ENCODE measurements at regions not wholly inside any gene's neighbourhood (a gene's known extent, or its start where the extent isn't known, plus 50 kb on each side); places are given as distances from the start of the nearest gene placed in this dataset.
"Not testable (repeated sequence)": the region's sequence is repeated elsewhere in the genome, so short reads cannot be mapped to it uniquely, and the experiment has no call there.

DNA sequence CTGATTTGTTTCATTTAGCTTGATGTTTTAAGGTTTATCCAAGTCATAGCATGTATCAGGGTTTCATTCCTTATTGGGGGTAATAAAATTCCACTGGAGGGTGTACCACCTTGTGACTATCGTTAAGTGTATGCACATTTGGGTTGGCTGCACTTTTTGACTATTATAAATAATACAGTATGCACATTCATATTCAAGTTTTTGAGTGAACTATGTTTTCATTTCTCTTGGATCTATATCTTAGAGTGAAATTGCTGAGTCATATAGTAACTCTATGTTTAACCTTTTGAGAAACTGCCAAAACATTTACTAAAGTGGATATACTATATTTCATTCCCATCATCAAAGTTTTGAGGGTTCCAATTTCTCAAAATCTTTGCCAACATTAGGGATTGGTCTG is 952.7 kb downstream of the TDRD15 start:
- no peak for DNase-seq (ENCODE audit: low spot score)
- CTCF ChIA-PET = no interaction called here
- no peak overlapping the region for H3K27ac ChIP-seq
- TF ChIP-seq, protein P1, sequence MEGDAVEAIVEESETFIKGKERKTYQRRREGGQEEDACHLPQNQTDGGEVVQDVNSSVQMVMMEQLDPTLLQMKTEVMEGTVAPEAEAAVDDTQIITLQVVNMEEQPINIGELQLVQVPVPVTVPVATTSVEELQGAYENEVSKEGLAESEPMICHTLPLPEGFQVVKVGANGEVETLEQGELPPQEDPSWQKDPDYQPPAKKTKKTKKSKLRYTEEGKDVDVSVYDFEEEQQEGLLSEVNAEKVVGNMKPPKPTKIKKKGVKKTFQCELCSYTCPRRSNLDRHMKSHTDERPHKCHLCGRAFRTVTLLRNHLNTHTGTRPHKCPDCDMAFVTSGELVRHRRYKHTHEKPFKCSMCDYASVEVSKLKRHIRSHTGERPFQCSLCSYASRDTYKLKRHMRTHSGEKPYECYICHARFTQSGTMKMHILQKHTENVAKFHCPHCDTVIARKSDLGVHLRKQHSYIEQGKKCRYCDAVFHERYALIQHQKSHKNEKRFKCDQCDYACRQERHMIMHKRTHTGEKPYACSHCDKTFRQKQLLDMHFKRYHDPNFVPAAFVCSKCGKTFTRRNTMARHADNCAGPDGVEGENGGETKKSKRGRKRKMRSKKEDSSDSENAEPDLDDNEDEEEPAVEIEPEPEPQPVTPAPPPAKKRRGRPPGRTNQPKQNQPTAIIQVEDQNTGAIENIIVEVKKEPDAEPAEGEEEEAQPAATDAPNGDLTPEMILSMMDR (conservative IDR thresholded peaks at IDR 0.05; ENCODE audit: low read depth) = no peak
- POLR2A ChIA-PET (ENCODE audit: low non-redundant PET) = no interaction called here

DNA sequence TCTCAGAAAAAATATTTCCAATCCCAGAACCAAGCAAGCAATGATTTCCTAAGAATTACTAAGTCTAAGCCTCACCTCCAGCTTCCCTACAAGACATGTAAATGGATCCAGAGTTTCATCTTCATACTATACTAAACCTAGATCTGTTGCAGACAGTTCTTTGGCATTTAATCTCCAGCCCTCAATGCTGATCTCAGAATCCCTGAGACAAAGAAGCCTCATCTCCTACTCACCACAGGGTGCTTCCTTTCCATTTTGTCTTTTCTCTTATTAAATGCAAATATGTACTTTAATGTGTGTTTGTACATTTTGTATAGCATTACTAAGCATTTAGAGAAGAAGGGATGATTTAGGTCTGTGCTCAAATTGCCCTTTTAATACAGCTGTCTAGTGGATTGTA is 954.9 kb downstream of the TDRD15 start:
- no peak overlapping the region for H3K27ac ChIP-seq
- TF ChIP-seq, protein P1 (conservative IDR thresholded peaks at IDR 0.05; ENCODE audit: low read depth) = no peak
- DNase-seq (ENCODE audit: low spot score) = no peak
- ChIA-PET POLR2A (ENCODE audit: low non-redundant PET) (no interaction called here), CTCF (interaction anchor here (0.8 kb wide), 1 partner anchor 143 kb away, joined by 3 read pairs; no protein-coding TSS in a partner anchor)

DNA sequence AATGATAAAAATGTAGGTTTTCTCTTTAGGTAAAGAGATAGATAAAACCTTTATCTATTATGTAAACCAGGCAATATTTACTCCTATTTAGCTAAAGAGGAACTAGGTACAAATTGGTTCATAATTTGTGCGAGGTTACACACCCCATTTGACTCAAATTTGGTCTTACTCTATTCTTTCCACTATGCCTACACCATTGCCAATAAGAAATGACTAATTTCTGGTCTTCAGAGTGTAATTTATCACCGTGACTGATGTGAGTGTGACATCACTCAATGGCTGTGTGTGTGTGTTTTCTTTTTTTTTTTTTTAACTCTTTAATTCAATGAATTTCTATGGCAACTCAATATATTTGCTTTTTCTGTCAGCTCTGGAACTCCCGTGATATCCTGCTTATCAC is 955.8 kb downstream of the TDRD15 start:
- ChIA-PET POLR2A (ENCODE audit: low non-redundant PET) (no interaction called here), CTCF (no interaction called here)
- TF ChIP-seq, protein P1 (conservative IDR thresholded peaks at IDR 0.05; ENCODE audit: low read depth) = no peak
- DNase-seq (ENCODE audit: low spot score) = no peak
- H3K27ac ChIP-seq = no peak overlapping the region

DNA sequence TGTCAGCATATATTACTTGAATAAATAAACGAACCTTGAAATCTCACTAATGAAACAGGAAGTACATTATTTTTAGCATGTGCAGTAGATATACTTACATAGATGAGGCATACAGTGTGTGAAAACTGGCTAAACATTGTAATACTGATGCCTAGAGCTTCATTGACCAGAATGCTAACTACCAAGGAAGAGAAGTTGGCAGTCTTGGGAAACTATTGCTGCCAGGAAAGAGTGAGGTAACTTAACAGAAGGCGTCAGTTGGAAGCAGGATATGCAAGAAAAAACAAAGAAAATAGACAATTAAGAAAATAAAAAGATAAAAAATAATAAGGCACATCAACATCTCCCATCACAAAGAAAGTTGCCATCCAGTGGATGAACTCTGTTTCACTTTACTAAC is 963.0 kb downstream of the TDRD15 start:
- no peak for DNase-seq (ENCODE audit: low spot score)
- H3K27ac ChIP-seq = no peak overlapping the region
- ChIA-PET CTCF (no interaction called here), POLR2A (ENCODE audit: low non-redundant PET) (no interaction called here)
- TF ChIP-seq, protein P1 (conservative IDR thresholded peaks at IDR 0.05; ENCODE audit: low read depth) = no peak

DNA sequence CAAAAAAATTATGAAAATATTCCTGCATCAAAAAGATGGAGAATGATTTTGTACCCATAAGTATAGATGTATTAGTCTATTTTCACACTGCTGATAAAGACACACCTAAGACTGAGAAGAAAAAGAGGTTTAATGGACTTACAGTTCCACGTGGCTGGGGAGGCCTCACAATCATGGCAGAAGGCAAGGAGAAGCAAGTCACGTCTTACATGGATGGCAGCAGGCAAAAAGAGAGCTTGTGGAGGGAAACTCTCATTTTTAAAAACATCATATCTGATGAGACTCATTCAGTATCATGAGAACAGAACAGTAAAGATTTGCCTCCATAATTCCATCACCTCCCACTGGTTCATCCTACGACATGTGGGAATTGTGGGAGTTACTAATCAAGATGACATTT is 979.8 kb downstream of the TDRD15 start:
- CTCF ChIA-PET = interaction anchor here (0.5 kb wide), 1 partner anchor 451 kb away, joined by 3 read pairs; no protein-coding TSS in a partner anchor
- DNase-seq (ENCODE audit: low spot score); H3K27ac ChIP-seq; POLR2A ChIA-PET (ENCODE audit: low non-redundant PET): not testable (repeated sequence)

DNA sequence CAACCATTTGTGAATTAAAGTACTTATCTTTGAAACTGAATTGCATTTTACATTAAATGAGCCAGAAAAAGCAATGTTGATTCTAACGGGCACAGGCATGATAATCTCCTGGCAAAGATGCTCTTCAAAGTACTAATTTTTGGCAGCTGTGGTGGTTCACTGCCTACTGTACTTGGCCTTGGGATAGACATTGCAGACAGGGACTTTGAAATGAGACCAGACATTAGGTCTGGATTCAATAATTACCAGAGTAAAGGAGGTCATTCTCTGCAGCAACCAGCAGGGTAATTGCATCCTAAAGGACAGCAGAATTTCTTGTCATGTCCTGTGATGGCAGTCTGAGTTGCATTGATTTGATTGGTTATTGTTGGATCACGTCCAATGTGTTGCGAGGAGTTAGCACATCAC is 986.5 kb downstream of the TDRD15 start:
- no peak for DNase-seq (ENCODE audit: low spot score)
- POLR2A ChIA-PET (ENCODE audit: low non-redundant PET) = no interaction called here
- no peak overlapping the region for H3K27ac ChIP-seq
- TF ChIP-seq, protein P1 (conservative IDR thresholded peaks at IDR 0.05; ENCODE audit: low read depth) = no peak
- CTCF ChIA-PET = no interaction called here

DNA sequence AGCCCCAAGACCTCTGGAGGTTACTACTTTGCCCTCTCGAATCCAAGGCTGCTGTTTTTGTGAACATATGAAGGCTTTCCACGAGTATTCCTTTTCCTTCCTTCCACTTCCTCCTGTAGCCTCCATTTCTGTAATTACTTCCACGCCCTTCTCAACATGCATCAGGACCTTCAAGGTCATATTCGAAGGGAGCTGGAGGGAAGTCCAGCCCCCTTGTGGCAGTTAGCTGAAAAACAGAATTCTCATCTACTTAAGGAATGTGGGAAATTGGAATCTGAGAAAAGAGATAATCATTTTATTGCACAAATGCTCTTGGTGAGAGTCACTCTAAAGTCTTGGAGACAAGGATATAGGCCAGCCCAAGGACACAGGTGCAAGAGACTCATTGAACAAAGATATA is 1000.2 kb downstream of the TDRD15 start:
- H3K27ac ChIP-seq = no peak overlapping the region
- ChIA-PET CTCF (interaction anchor here (0.6 kb wide), 1 partner anchor 19 kb away, joined by 3 read pairs; no protein-coding TSS in a partner anchor), POLR2A (ENCODE audit: low non-redundant PET) (no interaction called here)
- DNase-seq (ENCODE audit: low spot score) = no peak
- TF ChIP-seq, protein P1 (conservative IDR thresholded peaks at IDR 0.05; ENCODE audit: low read depth) = no peak
